K562 (cell line): ENCODE measurements at regions not wholly inside any gene's neighbourhood (a gene's known extent, or its start where the extent isn't known, plus 50 kb on each side); places are given as distances from the start of the nearest gene placed in this dataset.

Experiments used
- ATF3 ChIP-seq, 2 experiments: fragments of 450-650 bp in 1 of 2; sonication (generic) in 1 of 2; formaldehyde crosslinking in 1 of 2; IDR thresholded peaks in 1 of 2; conservative IDR thresholded peaks in 1 of 2; 2 replicates each; pipeline versions ENCODE4 v1.6.1 to v1.8.1; 2016 to 2023; ENCODE audit warnings: mild to moderate bottlenecking in 2 of 2, moderate library complexity in 2 of 2, inconsistent platforms in 1 of 2, missing genetic modification reagents in 1 of 2
- ATF4 ChIP-seq: fragments of 450-650 bp; formaldehyde crosslinking; IDR thresholded peaks from 2 replicates; pipeline ENCODE4 v1.4.0; 2022; ENCODE audit warnings: mild to moderate bottlenecking, moderate library complexity
- BRD4 ChIP-seq: fragments of 200-600 bp; sonication (generic); IDR thresholded peaks from 2 replicates; pipeline ENCODE4 v1.6.1; 2017; ENCODE audit warnings: inconsistent platforms
- CTCF ChIP-seq, 3 experiments: IDR thresholded peaks in 2 of 3; conservative IDR thresholded peaks in 1 of 3; 2 replicates each; pipeline ENCODE4 v1.5.1; 2011 to 2012; ENCODE audit warnings: low read length in 3 of 3, mild to moderate bottlenecking in 3 of 3, control low read depth in 2 of 3, improper control_type of control experiment in 1 of 3, inconsistent platforms in 1 of 3, low read depth in 1 of 3, mixed read lengths in 1 of 3, moderate library complexity in 1 of 3; ENCODE audit not compliant: insufficient read depth in 2 of 3
- GTF2B ChIP-seq: IDR thresholded peaks from 2 replicates; pipeline ENCODE4 v1.6.1; 2011; ENCODE audit not compliant: insufficient read length; ENCODE audit errors: extremely low read depth
- MITF ChIP-seq: IDR thresholded peaks from 2 replicates; pipeline ENCODE4 v1.6.1; 2014; ENCODE audit warnings: antibody characterized with exemption
- MTA2 ChIP-seq: fragments of 450-650 bp; IDR thresholded peaks from 2 replicates; pipeline ENCODE4 v1.6.1; 2016; ENCODE audit warnings: low read depth
- NFYB ChIP-seq: IDR thresholded peaks from 2 replicates; pipeline ENCODE4 v1.6.1; 2011; ENCODE audit warnings: mild to moderate bottlenecking, moderate library complexity; ENCODE audit not compliant: insufficient read length; ENCODE audit errors: extremely low read depth
- RNF2 ChIP-seq: sonication (generic); IDR thresholded peaks from 2 replicates; pipeline ENCODE4 v1.6.1; 2016
- SIN3B ChIP-seq: fragments of 450-650 bp; IDR thresholded peaks from 2 replicates; pipeline ENCODE4 v1.6.1; 2017; ENCODE audit warnings: low read depth, mild to moderate bottlenecking, moderate library complexity

GRCh38 chr6:100105919-100106529, 112.0 kb upstream of the MCHR2 start:
- TF ChIP-seq NFYB (no peak), MITF (no peak), CTCF (IDR thresholded peaks at IDR 0.05 in 2 of 3, conservative IDR thresholded peaks at IDR 0.05 in 1 of 3; ENCODE audit: insufficient read depth in 2 of 3, low read depth in 1 of 3, low read length in 3 of 3) (no peak), MTA2 (no peak), RNF2 (no peak), GTF2B (no peak), SIN3B (no peak), ATF3 (IDR thresholded peaks at IDR 0.05) (no peak), ATF3 (CRISPR knock-in tag; conservative IDR thresholded peaks at IDR 0.05) (no peak), ATF4 (CRISPR knock-in tag) (no peak), BRD4 (no peak)
